NCI-H2081 (cell line): ENCODE measurements at regions not wholly inside any gene's neighbourhood (a gene's known extent, or its start where the extent isn't known, plus 50 kb on each side); places are given as distances from the start of the nearest gene placed in this dataset.

Experiments used
- DNase-seq, 2 experiments: peaks; one replicate each; lab custom pipeline; 2025; lab: John Stamatoyannopoulos, UW

- DNase-seq = no peak
Measured at GRCh38 chr12:41981758-41982157, 162.9 kb downstream of the GXYLT1 start.

- DNase-seq = no peak
Measured at GRCh38 chr12:41981013-41981412, 163.7 kb downstream of the GXYLT1 start.

GRCh38 chr12:41980390-41980789 is 164.3 kb downstream of the GXYLT1 start:
- DNase-seq = no peak

GRCh38 chr12:41979574-41979973 is 165.1 kb downstream of the GXYLT1 start:
- no peak for DNase-seq

GRCh38 chr12:41972598-41972997 is 172.1 kb downstream of the GXYLT1 start:
- DNase-seq = no peak

GRCh38 chr12:41972196-41972595 is 172.5 kb downstream of the GXYLT1 start:
- no peak for DNase-seq

GRCh38 chr12:41970744-41971143 is 173.9 kb downstream of the GXYLT1 start:
- DNase-seq = no peak

GRCh38 chr12:41968599-41968998 is 176.1 kb downstream of the GXYLT1 start:
- no peak for DNase-seq

- peak in 1 of 2 experiments; percentile 36 for DNase-seq
Measured at GRCh38 chr12:41967668-41968500, 176.8 kb downstream of the GXYLT1 start.

- DNase-seq = no peak
Measured at GRCh38 chr12:41966916-41967315, 177.8 kb downstream of the GXYLT1 start.

GRCh38 chr12:41966001-41966400 is 178.7 kb downstream of the GXYLT1 start:
- no peak for DNase-seq

- DNase-seq = no peak
Measured at GRCh38 chr12:41963398-41963797, 181.3 kb downstream of the GXYLT1 start.

GRCh38 chr12:41962171-41962572 is 182.5 kb downstream of the GXYLT1 start:
- peak; percentile 58 to 82 for DNase-seq

- DNase-seq = no peak
Measured at GRCh38 chr12:41959271-41959670, 185.4 kb downstream of the GXYLT1 start.

GRCh38 chr12:41956353-41956752 is 188.3 kb downstream of the GXYLT1 start:
- DNase-seq = no peak

- no peak for DNase-seq
Measured at GRCh38 chr12:41950455-41950854, 194.2 kb downstream of the GXYLT1 start.

GRCh38 chr12:41946106-41946505 is 198.6 kb downstream of the GXYLT1 start:
- DNase-seq = no peak

GRCh38 chr12:41944216-41944615 is 200.5 kb downstream of the GXYLT1 start:
- no peak for DNase-seq

GRCh38 chr12:41943671-41944070 is 201.0 kb downstream of the GXYLT1 start:
- peak in 1 of 2 experiments; percentile 27 for DNase-seq

GRCh38 chr12:41942354-41942753 is 202.3 kb downstream of the GXYLT1 start:
- no peak for DNase-seq

GRCh38 chr12:41941079-41941478 is 203.6 kb downstream of the GXYLT1 start:
- no peak for DNase-seq

GRCh38 chr12:41940571-41940970 is 204.1 kb downstream of the GXYLT1 start:
- no peak for DNase-seq

GRCh38 chr12:41936333-41936732 is 208.3 kb downstream of the GXYLT1 start:
- no peak for DNase-seq

GRCh38 chr12:41935911-41936310 is 208.8 kb downstream of the GXYLT1 start:
- DNase-seq = no peak
